Activated CD8-positive, alpha-beta memory T cell treated with anti-CD3 and anti-CD28 coated beads for 48 hours (primary cell): ENCODE measurements at regions not wholly inside any gene's neighbourhood (a gene's known extent, or its start where the extent isn't known, plus 50 kb on each side); places are given as distances from the start of the nearest gene placed in this dataset.

Experiments used
- DNase-seq, 3 experiments: peaks; one replicate each; pipeline ENCODE4 v3.0.0-alpha.2; 2020; ENCODE audit warnings: low read depth in 2 of 3, low spot score in 2 of 3

DNA sequence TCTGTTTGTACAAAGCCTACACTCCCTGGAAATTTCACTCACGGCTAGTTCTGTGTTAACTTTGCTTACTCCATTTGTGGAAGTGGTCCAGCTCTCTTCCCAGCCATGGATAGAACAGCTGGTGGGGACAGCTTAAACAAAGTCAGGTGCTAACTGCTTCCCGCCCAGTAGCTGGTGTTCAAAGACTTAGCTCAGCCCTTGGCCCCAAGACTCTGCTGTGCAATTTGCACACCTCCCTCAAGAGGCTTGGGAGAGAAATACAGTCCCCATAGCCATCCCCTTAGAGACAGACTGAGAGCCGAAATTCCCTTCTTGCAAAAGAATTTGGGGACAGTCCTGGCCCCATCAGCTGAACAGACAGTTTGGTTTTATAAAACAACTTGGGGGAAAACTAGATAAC is 73.8 kb upstream of the RAI14 start:
- no peak for DNase-seq

DNA sequence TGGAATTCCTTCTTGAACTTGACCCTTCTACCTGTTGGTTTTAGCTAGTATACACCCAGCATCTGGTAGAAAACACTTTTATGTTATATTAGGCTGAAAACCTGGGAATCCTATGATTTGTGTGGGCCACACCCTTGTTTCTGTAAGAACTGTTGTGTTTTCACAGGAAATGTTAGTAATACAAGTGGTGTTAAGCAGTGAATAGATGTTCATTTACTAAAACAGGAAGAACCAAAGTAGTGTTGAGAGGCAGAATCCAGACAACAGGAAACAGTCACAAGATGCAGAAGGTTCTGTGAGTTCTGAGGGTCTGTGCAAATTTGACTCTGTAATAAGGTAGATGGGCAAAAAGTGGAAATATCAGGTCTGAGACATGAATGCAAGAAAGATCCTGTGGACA is 73.0 kb upstream of the RAI14 start:
- DNase-seq = no peak

DNA sequence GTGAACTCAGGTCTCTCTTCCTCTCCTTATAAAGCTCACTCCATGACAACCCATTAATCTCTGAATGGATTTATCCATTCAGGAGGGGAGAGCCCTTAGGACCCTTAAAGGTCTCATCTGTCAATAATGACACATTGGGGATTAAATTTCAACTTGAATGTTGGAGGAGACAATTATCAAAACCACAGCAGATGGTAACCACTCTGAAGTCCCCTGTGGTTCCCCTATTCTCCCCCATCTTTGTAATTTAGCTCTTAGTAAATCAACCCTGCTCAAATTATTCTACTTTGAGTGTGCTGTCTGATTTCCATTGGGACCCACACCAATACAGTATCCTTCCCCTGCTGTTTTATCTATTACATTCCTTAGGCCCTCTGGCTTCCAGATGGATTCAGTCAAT is 72.0 kb upstream of the RAI14 start:
- DNase-seq = no peak

DNA sequence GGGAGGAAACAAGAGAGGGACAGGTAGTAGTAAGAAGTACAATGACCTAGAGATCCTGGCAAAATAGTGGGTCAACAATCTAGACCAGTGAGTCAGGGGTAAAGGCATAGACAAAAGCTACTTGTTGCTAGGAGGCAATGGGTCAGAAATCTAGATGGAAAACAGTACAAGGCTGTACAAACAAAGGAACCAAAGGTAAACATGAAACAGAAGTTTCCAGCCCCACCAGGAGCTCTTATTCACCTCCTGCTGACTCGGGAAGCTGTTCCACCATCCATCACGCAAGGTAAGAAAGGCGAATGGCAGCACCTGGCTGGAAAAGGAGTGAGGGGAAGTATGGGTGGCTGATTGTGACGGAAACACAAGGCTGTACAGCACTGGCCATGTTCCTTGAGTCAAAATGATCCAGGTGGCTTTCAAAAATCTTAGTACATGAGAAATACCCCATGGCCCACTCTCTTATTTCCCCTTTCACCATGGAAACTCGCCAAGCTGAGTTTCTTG is 70.5 kb upstream of the RAI14 start:
- DNase-seq = no peak

DNA sequence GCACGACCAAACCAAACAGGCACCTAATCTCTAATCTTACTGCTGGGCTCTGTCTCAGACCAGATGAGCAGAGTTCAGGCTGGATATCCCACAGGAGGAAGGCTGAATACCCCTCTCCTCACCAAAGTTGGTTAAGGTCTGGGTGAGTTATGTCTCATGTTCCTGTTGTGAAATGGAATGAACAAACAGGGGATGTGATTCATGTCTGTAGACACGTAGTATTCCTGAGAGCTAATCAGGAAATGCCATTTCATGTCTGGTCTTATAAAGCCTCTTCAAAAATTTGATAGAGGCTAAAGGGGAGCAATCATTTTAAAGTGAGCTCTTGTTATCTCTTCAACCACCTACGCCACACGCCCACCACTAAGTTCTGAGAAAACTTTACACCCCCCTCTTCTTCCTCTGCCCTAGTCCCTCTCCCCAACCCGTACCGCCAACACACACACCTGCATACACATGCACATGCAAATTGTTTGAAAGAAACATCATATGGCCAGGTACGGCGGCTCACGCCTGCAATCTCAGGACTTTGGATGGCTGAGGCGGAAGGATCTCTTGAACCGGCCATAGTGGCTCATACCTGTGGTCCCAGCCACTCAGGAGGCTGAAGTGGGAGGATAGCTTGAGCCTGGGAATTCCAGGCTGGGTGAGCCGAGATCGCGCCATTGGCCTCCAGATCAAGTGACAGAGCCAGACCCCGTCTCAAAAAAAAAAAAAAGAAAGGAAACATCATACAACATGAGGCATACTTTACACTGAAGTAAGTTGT is 69.8 kb upstream of the RAI14 start:
- DNase-seq = no peak

DNA sequence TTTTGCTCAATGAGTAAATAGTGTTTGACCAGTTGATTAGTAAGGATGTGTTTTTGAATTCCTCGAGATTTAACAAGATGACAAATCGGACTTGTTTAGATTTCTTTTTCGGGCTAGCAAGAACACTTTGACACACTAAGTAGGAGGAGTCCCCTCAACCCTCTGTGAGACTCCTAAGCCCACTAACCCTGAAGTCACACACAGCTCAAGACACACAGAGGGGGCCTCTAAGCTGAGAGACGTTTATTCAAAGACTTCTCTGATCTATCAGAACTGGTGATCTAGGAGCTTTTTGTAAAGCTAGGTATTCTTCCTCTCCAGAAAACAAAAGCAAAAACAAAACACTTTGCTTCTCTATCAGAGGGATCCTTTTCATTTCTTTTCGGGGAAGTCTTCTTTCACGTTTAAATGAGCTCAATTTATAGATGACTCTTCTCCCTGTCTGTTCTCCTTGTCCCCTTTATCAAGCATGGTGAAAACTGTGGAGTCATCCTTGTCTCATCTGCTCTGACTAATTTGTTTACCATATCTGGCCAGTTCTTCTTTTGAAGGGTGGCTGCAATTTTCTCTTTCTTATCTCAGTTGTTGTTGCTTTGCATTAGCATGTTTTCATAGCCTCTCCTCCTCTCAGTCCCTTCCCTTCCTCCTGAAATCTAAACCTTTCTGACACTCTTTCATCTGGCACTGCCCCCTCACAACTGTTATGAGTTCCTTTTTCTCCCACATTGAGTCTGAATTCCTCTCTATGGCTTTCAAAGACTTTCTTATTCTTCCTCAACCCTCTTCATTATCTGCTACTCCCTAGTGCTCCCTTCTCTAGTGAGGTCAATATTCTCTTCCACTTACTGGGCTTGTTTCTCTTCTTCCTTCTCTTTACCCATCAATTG is 68.5 kb upstream of the RAI14 start:
- DNase-seq = no peak

DNA sequence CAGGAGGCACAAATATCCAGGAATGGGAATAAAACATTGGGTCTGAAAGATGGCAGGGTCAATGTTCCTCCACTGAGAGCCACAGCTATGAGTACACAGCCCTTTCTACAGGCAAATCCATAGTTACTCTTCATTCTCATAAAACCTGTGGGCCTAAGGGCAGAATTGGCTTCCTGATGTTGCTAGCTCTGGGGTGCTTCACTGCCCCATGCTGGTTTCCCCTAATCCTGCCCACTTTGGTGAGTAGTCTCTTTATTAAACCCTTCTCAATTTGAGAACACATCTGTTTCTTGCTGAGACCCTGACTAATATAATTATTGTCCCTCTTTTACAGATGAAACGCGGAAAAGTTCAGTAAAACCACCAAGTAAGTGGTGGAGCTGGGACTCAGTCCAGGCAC is 66.3 kb upstream of the RAI14 start:
- DNase-seq = no peak

DNA sequence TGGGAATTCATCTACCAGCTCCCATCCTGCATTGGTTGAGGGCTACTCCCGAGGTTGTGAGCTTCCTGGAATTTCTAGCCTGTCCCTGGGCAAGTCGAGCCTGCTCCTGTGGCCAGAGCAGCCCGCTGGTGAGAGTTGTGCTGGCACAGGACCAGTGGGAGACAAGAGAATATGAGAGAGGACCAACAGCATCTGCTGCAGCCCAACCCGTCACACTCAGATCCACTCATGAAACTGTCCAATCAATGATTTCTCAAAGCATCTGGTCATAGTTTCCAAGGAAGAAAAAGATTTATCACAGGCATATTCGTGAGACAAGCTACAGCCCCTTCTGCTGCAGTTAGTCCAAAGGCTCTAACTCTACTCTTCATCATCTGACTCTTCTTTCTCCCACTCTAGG is 64.4 kb upstream of the RAI14 start:
- DNase-seq = no peak

DNA sequence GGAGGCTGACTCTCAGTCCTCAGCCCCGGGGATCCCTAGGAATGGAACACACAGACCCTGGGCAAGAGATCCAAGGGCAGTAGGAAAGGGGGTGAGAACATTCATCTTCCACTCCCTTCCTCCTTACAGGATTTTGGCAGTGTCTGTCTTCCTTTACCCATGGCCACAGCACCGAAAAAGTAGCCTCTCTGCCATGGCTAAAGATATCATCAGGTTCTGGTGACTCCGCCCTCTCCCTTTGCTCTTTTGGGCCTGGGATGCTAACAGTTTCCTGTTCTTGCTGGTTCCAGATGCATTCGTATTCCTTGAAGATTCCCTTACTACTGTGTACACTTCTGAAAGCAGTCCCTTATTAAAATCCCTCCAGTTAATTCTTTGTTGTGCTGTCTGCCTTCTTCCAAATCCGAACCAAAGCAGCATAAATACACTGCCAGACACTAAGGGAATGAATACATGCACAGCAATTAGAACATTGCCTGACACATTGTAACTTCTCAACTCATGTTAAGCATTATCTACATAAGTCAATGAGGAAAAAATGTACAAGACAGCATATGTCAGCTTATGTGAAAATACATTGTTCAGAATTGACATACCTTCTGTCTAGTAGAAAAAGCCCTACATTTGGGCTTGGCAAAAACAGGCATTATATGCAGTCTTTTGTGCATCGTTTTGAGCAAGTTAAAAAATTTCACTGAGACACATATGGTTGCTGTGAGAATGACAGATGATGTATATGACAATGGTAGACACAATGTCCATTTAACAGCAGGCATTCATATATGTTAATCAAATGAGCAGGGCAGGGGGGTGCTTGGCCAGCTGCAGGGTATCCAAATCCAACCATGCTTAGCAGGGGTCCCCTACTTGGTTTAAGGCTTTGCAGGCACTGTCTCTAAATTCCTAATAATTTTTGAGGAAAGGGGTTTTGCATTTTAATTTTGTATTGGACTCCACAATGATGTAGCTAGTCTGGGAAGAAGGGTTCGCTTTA is 58.8 kb upstream of the RAI14 start:
- DNase-seq = no peak

DNA sequence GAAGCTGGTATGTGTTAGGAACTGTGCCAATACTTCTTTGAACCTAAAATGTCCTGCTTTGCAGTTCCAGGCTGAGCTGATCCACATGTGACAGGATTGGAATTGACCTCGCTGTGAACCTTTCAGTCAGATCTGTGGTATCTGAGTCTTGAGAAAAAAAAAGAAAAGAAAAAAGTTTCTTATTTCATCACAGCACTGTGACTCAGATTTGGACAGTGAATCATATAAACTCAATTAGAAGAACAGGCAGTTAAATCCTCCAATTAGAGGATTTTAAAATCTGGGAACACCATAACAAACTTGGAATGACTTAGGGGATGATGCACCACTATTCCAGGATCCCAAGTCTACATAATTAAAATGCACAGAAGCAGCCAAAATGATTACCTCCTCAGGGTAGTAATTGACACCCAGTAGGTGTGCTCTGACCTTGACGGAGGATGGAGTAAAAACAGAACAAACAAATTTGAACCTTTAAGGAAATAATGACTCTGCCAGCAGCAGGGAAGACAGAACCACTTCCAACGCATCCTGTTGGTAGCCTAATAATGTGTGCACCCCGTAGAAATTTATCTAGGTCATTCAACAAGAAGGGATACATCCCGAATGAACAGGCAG is 57.8 kb upstream of the RAI14 start:
- DNase-seq = no peak

DNA sequence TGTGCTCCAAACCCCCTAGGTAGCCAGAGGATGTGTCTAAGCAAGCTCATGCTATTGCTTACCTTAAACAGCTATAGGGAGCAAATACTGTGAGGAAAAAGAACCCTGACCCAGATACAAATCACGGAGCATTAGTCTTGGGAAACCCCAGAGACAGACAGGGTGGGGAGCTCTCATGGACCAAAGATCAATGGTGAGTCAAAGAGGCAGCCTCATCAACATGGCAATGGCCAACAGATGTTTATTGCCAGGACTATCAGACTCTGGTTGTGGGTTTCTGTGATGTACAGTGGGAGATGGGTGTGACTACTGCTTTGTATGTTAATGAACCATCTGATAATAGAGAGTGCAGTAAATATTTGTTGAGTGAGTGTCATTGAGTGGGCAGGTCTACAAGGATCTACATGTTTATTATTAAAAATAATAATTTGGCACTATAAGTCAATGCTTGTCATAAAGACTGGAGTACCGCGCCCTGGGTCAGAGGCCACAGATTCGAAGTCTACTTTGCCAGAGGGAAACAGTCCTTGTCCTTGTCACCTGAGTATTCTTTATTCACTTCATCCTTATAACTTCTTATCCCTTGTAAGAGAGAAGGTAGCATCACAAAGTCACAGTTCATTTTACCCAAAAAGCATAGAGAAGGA is 56.5 kb upstream of the RAI14 start:
- DNase-seq = no peak

DNA sequence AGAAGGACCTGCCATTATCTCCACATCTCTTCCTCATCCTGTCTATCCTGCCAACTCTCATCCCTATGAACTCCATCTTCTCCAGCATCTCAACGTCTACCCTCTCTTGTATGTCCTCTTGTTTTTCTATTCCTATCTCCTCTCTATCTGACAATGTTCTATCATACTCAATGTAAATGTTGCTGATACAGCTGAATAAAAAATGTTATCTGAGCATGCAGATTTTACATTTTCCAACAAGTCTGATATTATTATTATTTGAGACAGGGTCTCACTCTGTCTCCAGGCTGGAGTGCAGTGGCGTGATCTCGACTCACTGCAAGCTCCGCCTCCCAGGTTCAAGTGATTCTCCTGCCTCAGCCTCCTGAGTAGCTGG is 56.0 kb upstream of the RAI14 start:
- no peak for DNase-seq

DNA sequence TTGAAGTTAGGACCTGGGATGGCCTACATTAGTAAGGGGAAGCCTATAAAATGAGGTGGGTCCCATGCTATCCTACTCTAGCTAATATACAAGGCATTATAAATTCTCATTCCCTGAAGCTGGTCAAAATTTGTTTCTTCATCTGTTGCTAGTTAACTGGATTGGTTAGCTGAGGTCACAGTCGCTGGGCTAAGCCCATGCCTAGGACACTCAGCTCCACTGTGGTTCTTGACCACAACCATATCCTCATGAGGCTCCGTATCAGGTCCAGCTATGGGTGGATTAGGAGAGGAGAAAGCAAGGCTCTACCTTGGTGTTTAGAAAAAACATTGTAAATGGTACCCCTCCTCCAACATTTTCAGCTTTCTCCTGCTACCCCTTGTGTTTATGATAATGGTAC is 52.8 kb upstream of the RAI14 start:
- no peak for DNase-seq

DNA sequence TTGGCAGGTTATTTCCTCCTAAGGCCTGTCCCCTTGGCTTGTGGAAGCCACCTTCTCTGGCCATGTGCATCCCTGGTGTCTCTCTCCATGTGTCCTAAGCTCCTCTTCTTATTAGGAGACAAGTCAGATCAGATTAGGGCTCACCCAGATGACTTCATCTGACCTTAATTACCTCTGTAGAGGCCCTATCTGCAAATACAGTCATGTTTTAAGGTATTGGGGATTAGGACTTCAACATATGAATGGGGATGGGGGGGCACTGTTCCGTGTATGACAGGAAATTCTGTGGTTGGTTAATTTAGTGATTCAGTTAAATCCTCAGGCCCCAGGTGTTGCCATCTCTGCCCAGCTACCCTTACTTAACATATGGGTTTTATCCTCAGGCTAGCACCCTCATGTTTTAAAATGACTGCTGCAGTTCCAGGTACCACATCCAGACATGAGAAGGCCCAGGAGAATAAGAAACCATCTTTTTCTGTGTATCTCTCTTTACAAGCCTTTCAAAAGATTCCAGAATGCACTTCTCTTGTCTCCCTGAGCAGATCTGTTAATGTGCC is 51.9 kb upstream of the RAI14 start:
- no peak for DNase-seq

DNA sequence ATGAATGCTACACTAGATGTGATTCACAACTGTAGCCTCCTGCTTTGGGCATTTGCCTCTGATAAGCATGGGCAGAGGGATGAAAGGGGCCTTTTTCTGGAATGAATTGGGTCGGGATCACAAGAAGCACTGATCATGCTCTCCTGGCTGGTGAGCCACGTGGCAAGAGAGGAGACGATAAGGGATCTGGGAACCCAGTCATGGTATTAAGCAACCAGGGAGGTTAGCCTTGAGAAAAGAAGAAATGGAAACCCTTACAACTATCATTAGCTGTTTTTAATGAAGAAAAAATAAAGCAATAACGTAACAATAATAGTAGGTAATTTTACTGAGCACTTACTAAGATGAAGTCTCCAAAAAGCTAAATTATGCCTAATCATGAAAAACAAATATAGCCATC is 50.0 kb upstream of the RAI14 start:
- no peak for DNase-seq
